ENCODE measurements at regions not wholly inside any gene's neighbourhood (a gene's known extent, or its start where the extent isn't known, plus 50 kb on each side); places are given as distances from the start of the nearest gene placed in this dataset.

- TF ChIP-seq EZH2 (IDR thresholded peaks at IDR 0.05; ENCODE audit: borderline replicate concordance, low read length) = no peak
- TF ChIP-seq CTCF (conservative IDR thresholded peaks at IDR 0.05 in 1 of 2, IDR thresholded peaks at IDR 0.05 in 1 of 2; ENCODE audit: extremely low read depth in 1 of 2, insufficient read depth in 1 of 2, low read depth in 1 of 2, low read length in 2 of 2) = no peak
These were observed 157.6 kb downstream of the RDH14 start for GRCh38 chr2:18402831-18403230.
